ENCODE measurements at regions not wholly inside any gene's neighbourhood (a gene's known extent, or its start where the extent isn't known, plus 50 kb on each side); places are given as distances from the start of the nearest gene placed in this dataset.

GRCh38 chr14:105861985-105862465 is 335.6 kb downstream of the TMEM121 start:
- TF ChIP-seq POLR2A (IDR thresholded peaks at IDR 0.05), result no peak
- TF ChIP-seq CTCF (IDR thresholded peaks at IDR 0.05), result no peak
- no peak for TF ChIP-seq POLR2AphosphoS5 (IDR thresholded peaks at IDR 0.05)
- TF ChIP-seq EP300 (IDR thresholded peaks at IDR 0.05), result no peak
